Left ventricle myocardium inferior (tissue), 1 donor: ENCODE measurements at regions not wholly inside any gene's neighbourhood (a gene's known extent, or its start where the extent isn't known, plus 50 kb on each side); places are given as distances from the start of the nearest gene placed in this dataset.
A peak's percentile ranks its signal among the peaks of the same experiment; 100 is the strongest.

Source experiments
- DNase-seq: peaks from one replicate; pipeline ENCODE4 v3.0.0-alpha.2; 2020
- H3K27ac ChIP-seq: fragments of 200-600 bp; replicated peaks from 2 replicates; pipeline ENCODE4 v1.8.0; 2021
- H3K27me3 ChIP-seq: fragments of 200-600 bp; 2 replicates; pipeline ENCODE4 v1.8.0; 2021; ENCODE audit warnings: low read depth
- H3K36me3 ChIP-seq: fragments of 200-600 bp; 2 replicates; pipeline ENCODE4 v1.8.0; 2021
- H3K4me1 ChIP-seq: fragments of 200-600 bp; 2 replicates; pipeline ENCODE4 v1.8.0; 2021
- H3K4me3 ChIP-seq: fragments of 200-600 bp; 2 replicates; pipeline ENCODE4 v1.8.0; 2021; ENCODE audit warnings: mild to moderate bottlenecking, moderate library complexity
- H3K9me3 ChIP-seq: fragments of 200-600 bp; replicated peaks from 2 replicates; pipeline ENCODE4 v1.8.0; 2021
- intact Hi-C: fragments of 100-400 bp; cut with micrococcal nuclease; formaldehyde crosslinking; loops from one replicate; pipeline ENCODE4 v1.11.0; 2022
- TF ChIP-seq, protein P1 (sequence below): fragments of 200-600 bp; IDR thresholded peaks from 2 replicates; pipeline ENCODE4 v1.8.0; 2021; ENCODE audit warnings: antibody characterized with exemption, mild to moderate bottlenecking, borderline replicate concordance
- donor health status: DM: no; HTN: yes; CAD: no; lungs with severe emphysema.

GRCh38 chr6:53744321-53744720 lies 50.5 kb upstream of the LRRC1 start:
- no peak for DNase-seq
- no peaks in the 10 kb centered on the region for H3K4me1 ChIP-seq
- H3K27ac ChIP-seq = no peak overlapping the region
- H3K9me3 ChIP-seq = no peaks in the 10 kb centered on the region
- TF ChIP-seq, protein P1, sequence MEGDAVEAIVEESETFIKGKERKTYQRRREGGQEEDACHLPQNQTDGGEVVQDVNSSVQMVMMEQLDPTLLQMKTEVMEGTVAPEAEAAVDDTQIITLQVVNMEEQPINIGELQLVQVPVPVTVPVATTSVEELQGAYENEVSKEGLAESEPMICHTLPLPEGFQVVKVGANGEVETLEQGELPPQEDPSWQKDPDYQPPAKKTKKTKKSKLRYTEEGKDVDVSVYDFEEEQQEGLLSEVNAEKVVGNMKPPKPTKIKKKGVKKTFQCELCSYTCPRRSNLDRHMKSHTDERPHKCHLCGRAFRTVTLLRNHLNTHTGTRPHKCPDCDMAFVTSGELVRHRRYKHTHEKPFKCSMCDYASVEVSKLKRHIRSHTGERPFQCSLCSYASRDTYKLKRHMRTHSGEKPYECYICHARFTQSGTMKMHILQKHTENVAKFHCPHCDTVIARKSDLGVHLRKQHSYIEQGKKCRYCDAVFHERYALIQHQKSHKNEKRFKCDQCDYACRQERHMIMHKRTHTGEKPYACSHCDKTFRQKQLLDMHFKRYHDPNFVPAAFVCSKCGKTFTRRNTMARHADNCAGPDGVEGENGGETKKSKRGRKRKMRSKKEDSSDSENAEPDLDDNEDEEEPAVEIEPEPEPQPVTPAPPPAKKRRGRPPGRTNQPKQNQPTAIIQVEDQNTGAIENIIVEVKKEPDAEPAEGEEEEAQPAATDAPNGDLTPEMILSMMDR = no peak
- H3K4me3 ChIP-seq = no peak overlapping the region
- no peaks in the 10 kb centered on the region for H3K27me3 ChIP-seq
- intact Hi-C loops = no loop called here
- no peaks in the 10 kb centered on the region for H3K36me3 ChIP-seq

- TF ChIP-seq, protein P1 = no peak
- Histone ChIP-seq H3K9me3 (no peaks in the 10 kb centered on the region), H3K4me1 (no peaks in the 10 kb centered on the region), H3K27me3 (no peaks in the 10 kb centered on the region), H3K27ac (no peak overlapping the region), H3K4me3 (no peak overlapping the region), H3K36me3 (no peaks in the 10 kb centered on the region)
- DNase-seq = no peak
- intact Hi-C loops = no loop called here
Measured at GRCh38 chr6:53741034-53741823, 53.6 kb upstream of the LRRC1 start.

GRCh38 chr6:53737746-53738145 lies 57.1 kb upstream of the LRRC1 start:
- Histone ChIP-seq H3K4me3 (no peak overlapping the region), H3K4me1 (no peaks in the 10 kb centered on the region), H3K27me3 (no peaks in the 10 kb centered on the region), H3K27ac (no peak overlapping the region), H3K36me3 (no peaks in the 10 kb centered on the region), H3K9me3 (no peaks in the 10 kb centered on the region)
- TF ChIP-seq, protein P1 = no peak
- DNase-seq = no peak
- intact Hi-C loops = no loop called here

GRCh38 chr6:53735896-53736295 lies 58.9 kb upstream of the LRRC1 start:
- Histone ChIP-seq H3K9me3 (no peaks in the 10 kb centered on the region), H3K27me3 (no peaks in the 10 kb centered on the region), H3K27ac (no peak overlapping the region), H3K4me3 (no peak overlapping the region), H3K36me3 (no peaks in the 10 kb centered on the region), H3K4me1 (no peaks in the 10 kb centered on the region)
- intact Hi-C loops = no loop called here
- no peak for DNase-seq
- TF ChIP-seq, protein P1 = no peak

- intact Hi-C loops = no loop called here
- H3K27ac ChIP-seq = no peak overlapping the region
- no peaks in the 10 kb centered on the region for H3K27me3 ChIP-seq
Measured at GRCh38 chr6:53734473-53735299, 60.1 kb upstream of the LRRC1 start.

More at GRCh38 chr6:53734473-53735299, 60.1 kb upstream of the LRRC1 start:
- TF ChIP-seq, protein P1 = peak; percentile 41
- Histone ChIP-seq H3K4me1 (no peaks in the 10 kb centered on the region), H3K9me3 (no peaks in the 10 kb centered on the region), H3K4me3 (no peak overlapping the region), H3K36me3 (no peaks in the 10 kb centered on the region)
- peak; percentile 21 for DNase-seq
